ENCODE measurements at regions not wholly inside any gene's neighbourhood (a gene's known extent, or its start where the extent isn't known, plus 50 kb on each side); places are given as distances from the start of the nearest gene placed in this dataset.

DNA sequence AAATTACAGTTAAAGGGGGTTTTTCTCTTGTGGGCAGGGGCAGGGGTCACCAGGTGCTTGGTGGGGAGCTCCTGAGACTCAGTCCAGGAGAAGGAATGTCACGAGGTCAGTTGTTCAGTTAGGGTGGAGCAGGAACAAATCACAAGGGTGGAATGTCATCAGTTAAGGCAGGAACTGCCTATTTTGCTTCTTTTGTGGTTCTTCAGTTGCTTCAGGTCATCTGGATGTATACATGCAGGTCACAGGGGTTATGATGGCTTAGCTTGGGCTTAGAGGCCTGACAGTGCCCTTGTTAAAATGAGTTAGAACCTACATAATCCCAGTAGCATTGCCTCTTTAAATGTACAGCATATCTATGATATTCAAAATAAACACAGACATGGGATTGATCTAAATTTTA lies 120.2 kb upstream of the CHD2 start:
- H3K4me3 ChIP-seq (replicated peaks in 1 of 3; ENCODE audit: insufficient read depth in 1 of 3, low read depth in 1 of 3, low read length in 3 of 3): no peak overlapping the region
- no peaks in the 10 kb centered on the region for H3K27me3 ChIP-seq (ENCODE audit: control insufficient read depth in 2 of 2, insufficient read depth in 2 of 2, low read length in 2 of 2)
- intact Hi-C loops (cut with micrococcal nuclease): no loop called here
- TF ChIP-seq GATA2 (IDR thresholded peaks at IDR 0.05; ENCODE audit: insufficient read depth, insufficient read length, low read depth, low read length) (no peak), EZH2 (IDR thresholded peaks at IDR 0.05; ENCODE audit: borderline replicate concordance, low read depth, low read length, severe bottlenecking) (no peak), MYC (IDR thresholded peaks at IDR 0.05; ENCODE audit: low read depth, low read length) (no peak), POLR2A (IDR thresholded peaks at IDR 0.05; ENCODE audit: low read depth, low read length) (no peak), JUN (IDR thresholded peaks at IDR 0.05; ENCODE audit: borderline replicate concordance, insufficient read depth, insufficient read length, low read depth) (no peak), FOS (IDR thresholded peaks at IDR 0.05; ENCODE audit: borderline replicate concordance, insufficient read depth, low read length) (no peak), CTCF (IDR thresholded peaks at IDR 0.05; ENCODE audit: extremely low read depth in 1 of 2, insufficient read depth in 1 of 2, low read depth in 1 of 2, low read length in 2 of 2) (no peak), POLR2AphosphoS5 (IDR thresholded peaks at IDR 0.05; ENCODE audit: insufficient read depth, low read depth, low read length) (no peak)
- TF ChIP-seq, protein P1, sequence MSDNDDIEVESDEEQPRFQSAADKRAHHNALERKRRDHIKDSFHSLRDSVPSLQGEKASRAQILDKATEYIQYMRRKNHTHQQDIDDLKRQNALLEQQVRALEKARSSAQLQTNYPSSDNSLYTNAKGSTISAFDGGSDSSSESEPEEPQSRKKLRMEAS (IDR thresholded peaks at IDR 0.05; ENCODE audit: insufficient read depth, insufficient read length): no peak
- no peaks in the 10 kb centered on the region for H3K9me1 ChIP-seq (replicated peaks; ENCODE audit: control insufficient read depth, extremely low read depth, insufficient read depth, low read length)
- ChIA-PET CTCF (interaction anchor here (0.7 kb wide), 1 partner anchor 544 kb away, joined by 3 read pairs; no protein-coding TSS in a partner anchor), POLR2A (no interaction called here)
- H3K36me3 ChIP-seq (ENCODE audit: control insufficient read depth in 2 of 2, extremely low read depth in 1 of 2, insufficient read depth in 2 of 2, low read length in 2 of 2): no peaks in the 10 kb centered on the region
- FAIRE-seq (no peak), DNase-seq (ENCODE audit: low read depth, low spot score) (no peak)
- H3K9me3 ChIP-seq (replicated peaks; ENCODE audit: control insufficient read depth, insufficient read depth, low read length): no peaks in the 10 kb centered on the region
- H3K9ac ChIP-seq (replicated peaks; ENCODE audit: extremely low read depth, insufficient read depth, low read length): no peak overlapping the region
- no peak overlapping the region for H3K4me2 ChIP-seq (ENCODE audit: insufficient read depth, low read length)
- H2AFZ ChIP-seq (ENCODE audit: low read depth, low read length): no peak overlapping the region
- no peaks in the 10 kb centered on the region for H3K79me2 ChIP-seq (ENCODE audit: control insufficient read depth, insufficient read depth, low read length)
- no peaks in the 10 kb centered on the region for H3K4me1 ChIP-seq (ENCODE audit: control insufficient read depth, extremely low read depth, insufficient read depth, low read length)
- no TSS peak for BruUV-seq (replicated peaks)
- no peak overlapping the region for H3K27ac ChIP-seq (ENCODE audit: insufficient read depth, low read depth, low read length)
- no peaks in the 10 kb centered on the region for H4K20me1 ChIP-seq (replicated peaks; ENCODE audit: control insufficient read depth, extremely low read depth, insufficient read depth, low read length)
- dilution Hi-C loops (cut with MboI; ENCODE audit: extremely low pct_ligation_motif_present, low sequenced_read_pairs): no loop called here
